ENCODE measurements at regions not wholly inside any gene's neighbourhood (a gene's known extent, or its start where the extent isn't known, plus 50 kb on each side); places are given as distances from the start of the nearest gene placed in this dataset.

GRCh38 chr6:165852676-165853075 is 189.6 kb upstream of the PDE10A start:
- ChIA-PET POLR2A (no interaction called here), CTCF (interaction anchor here (4.8 to 5.0 kb wide), 2 partner anchors 123 to 412 kb away, joined by 145 to 164 read pairs; no protein-coding TSS in a partner anchor)
- TF ChIP-seq JUN (IDR thresholded peaks at IDR 0.05; ENCODE audit: borderline replicate concordance, insufficient read depth, insufficient read length, low read depth) (no peak), POLR2AphosphoS5 (IDR thresholded peaks at IDR 0.05; ENCODE audit: insufficient read depth, low read depth, low read length) (no peak), FOS (IDR thresholded peaks at IDR 0.05; ENCODE audit: borderline replicate concordance, insufficient read depth, low read length) (no peak), GATA2 (IDR thresholded peaks at IDR 0.05; ENCODE audit: insufficient read depth, insufficient read length, low read depth, low read length) (no peak), MAX (IDR thresholded peaks at IDR 0.05; ENCODE audit: insufficient read depth, insufficient read length) (no peak), MYC (IDR thresholded peaks at IDR 0.05; ENCODE audit: low read depth, low read length) (no peak), POLR2A (IDR thresholded peaks at IDR 0.05; ENCODE audit: low read depth, low read length) (no peak), CTCF (IDR thresholded peaks at IDR 0.05; ENCODE audit: extremely low read depth in 1 of 2, insufficient read depth in 1 of 2, low read depth in 1 of 2, low read length in 2 of 2) (no peak), EZH2 (IDR thresholded peaks at IDR 0.05; ENCODE audit: borderline replicate concordance, low read depth, low read length, severe bottlenecking) (no peak)
- Histone ChIP-seq H3K9me3 (replicated peaks; ENCODE audit: control insufficient read depth, insufficient read depth, low read length) (no peaks in the 10 kb centered on the region), H3K9me1 (replicated peaks; ENCODE audit: control insufficient read depth, extremely low read depth, insufficient read depth, low read length) (no peaks in the 10 kb centered on the region), H3K27ac (ENCODE audit: insufficient read depth, low read depth, low read length) (no peak overlapping the region), H2AFZ (ENCODE audit: low read depth, low read length) (no peak overlapping the region), H3K4me2 (ENCODE audit: insufficient read depth, low read length) (no peak overlapping the region), H3K36me3 (ENCODE audit: control insufficient read depth in 2 of 2, extremely low read depth in 1 of 2, insufficient read depth in 2 of 2, low read length in 2 of 2) (no peaks in the 10 kb centered on the region), H3K9ac (replicated peaks; ENCODE audit: extremely low read depth, insufficient read depth, low read length) (no peak overlapping the region), H3K27me3 (ENCODE audit: control insufficient read depth in 2 of 2, insufficient read depth in 2 of 2, low read length in 2 of 2) (peaks cover 10 to 23% of the 10 kb centered on the region in 2 experiments), H3K4me1 (ENCODE audit: control insufficient read depth, extremely low read depth, insufficient read depth, low read length) (no peaks in the 10 kb centered on the region), H3K4me3 (replicated peaks in 1 of 3; ENCODE audit: insufficient read depth in 1 of 3, low read depth in 1 of 3, low read length in 3 of 3) (no peak overlapping the region), H4K20me1 (replicated peaks; ENCODE audit: control insufficient read depth, extremely low read depth, insufficient read depth, low read length) (no peaks in the 10 kb centered on the region), H3K79me2 (ENCODE audit: control insufficient read depth, insufficient read depth, low read length) (no peaks in the 10 kb centered on the region)
- dilution Hi-C loops (cut with MboI; ENCODE audit: extremely low pct_ligation_motif_present, low sequenced_read_pairs) (no loop called here), intact Hi-C loops (cut with micrococcal nuclease) (no loop called here)
- DNase-seq (ENCODE audit: low read depth, low spot score) (no peak), FAIRE-seq (no peak)
- no TSS peak for BruUV-seq (replicated peaks)

All from endothelial cell of umbilical vein (primary cell).